ENCODE measurements at regions not wholly inside any gene's neighbourhood (a gene's known extent, or its start where the extent isn't known, plus 50 kb on each side); places are given as distances from the start of the nearest gene placed in this dataset.
"Not testable (repeated sequence)": the region's sequence is repeated elsewhere in the genome, so short reads cannot be mapped to it uniquely, and the experiment has no call there.

DNA sequence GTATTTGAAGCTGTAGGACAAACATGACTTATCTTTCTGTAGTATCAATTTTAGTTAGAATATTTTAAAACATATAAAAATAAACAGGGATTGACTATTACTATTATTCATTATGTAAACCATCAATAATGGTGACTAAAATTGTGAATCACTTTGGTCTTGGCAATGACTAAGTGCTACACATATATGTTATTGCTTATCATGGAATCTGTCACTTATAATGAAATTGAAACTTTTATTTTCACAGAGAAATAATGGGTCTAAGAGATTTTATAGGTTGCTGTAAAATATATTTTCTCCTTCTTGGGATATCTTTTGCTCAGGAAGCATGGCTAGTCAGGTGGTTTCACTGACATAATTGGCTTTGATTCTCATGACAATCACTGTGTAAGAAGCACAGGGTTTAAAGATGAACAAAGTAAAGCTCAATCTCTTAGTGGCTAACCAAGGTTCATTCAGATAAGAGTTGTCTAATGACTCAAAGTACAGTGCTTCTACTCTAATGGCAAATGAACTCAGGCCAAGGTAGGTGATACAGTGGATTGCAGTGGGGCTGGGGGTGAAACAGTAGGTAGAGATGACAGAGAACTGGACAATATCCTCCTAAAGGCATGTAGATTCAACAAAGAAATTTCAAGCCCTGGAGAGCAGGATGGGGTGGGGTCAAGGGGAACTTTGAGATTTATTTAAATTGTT lies 98.6 kb upstream of the FANCL start:
- H3K4me3 ChIP-seq (ENCODE audit: low read length) = no peak overlapping the region
- TF ChIP-seq, protein P1, sequence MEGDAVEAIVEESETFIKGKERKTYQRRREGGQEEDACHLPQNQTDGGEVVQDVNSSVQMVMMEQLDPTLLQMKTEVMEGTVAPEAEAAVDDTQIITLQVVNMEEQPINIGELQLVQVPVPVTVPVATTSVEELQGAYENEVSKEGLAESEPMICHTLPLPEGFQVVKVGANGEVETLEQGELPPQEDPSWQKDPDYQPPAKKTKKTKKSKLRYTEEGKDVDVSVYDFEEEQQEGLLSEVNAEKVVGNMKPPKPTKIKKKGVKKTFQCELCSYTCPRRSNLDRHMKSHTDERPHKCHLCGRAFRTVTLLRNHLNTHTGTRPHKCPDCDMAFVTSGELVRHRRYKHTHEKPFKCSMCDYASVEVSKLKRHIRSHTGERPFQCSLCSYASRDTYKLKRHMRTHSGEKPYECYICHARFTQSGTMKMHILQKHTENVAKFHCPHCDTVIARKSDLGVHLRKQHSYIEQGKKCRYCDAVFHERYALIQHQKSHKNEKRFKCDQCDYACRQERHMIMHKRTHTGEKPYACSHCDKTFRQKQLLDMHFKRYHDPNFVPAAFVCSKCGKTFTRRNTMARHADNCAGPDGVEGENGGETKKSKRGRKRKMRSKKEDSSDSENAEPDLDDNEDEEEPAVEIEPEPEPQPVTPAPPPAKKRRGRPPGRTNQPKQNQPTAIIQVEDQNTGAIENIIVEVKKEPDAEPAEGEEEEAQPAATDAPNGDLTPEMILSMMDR (conservative IDR thresholded peaks at IDR 0.05) = no peak
- no peaks in the 10 kb centered on the region for H3K4me1 ChIP-seq (ENCODE audit: control insufficient read depth, insufficient read depth, low read length)
- no peak overlapping the region for H3K27ac ChIP-seq (ENCODE audit: low read depth, low read length)
- Mint-ChIP-seq H3K27ac (no peak overlapping the region), H3K4me1 (peaks cover 2% of the 10 kb centered on the region), H3K4me3 (no peak overlapping the region), H3K27me3 (ENCODE audit: insufficient read depth) (no peaks in the 10 kb centered on the region), H3K36me3 (ENCODE audit: low read depth) (no peaks in the 10 kb centered on the region), H3K9me3 (no peaks in the 10 kb centered on the region)
- H3K9ac ChIP-seq (ENCODE audit: extremely low read depth, low read length, poor library complexity, severe bottlenecking) = no peak overlapping the region
- H3K27me3 ChIP-seq (ENCODE audit: control insufficient read depth, insufficient read depth, low read length, poor library complexity, severe bottlenecking) = no peaks in the 10 kb centered on the region
- H3K36me3 ChIP-seq (ENCODE audit: control insufficient read depth, insufficient read depth, low read length) = no peaks in the 10 kb centered on the region
- no peak for DNase-seq
- H3K9me3 ChIP-seq (ENCODE audit: control insufficient read depth, low read length) = no peaks in the 10 kb centered on the region

DNA sequence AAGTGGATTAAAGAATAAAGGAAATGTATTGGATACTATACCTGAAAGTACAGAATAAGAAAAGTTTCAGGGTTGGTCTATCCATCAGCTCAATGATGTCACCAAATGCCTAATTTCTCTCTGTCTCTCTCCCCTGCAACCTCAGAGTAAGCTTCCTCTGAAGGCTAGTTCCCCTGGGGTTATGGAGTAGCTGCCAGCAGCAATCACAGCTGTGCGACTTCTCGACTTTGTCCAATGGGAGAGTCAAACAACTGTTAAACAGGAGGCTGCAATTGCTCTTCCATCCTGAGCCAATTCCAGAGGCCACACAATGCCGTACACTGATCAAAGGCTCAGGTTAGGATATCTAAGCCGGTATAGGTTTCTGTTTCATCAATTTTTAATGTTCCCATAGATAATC lies 95.3 kb upstream of the FANCL start:
- 89 to 93% methylated on average over 2 to 4 of the region's 4 CpGs for WGBS, 2 experiments (ENCODE audit: insufficient coverage in 1 of 2, insufficient read length in 1 of 2)
- Histone ChIP-seq H3K36me3 (ENCODE audit: control insufficient read depth, insufficient read depth, low read length) (no peaks in the 10 kb centered on the region), H3K9ac (ENCODE audit: extremely low read depth, low read length, poor library complexity, severe bottlenecking) (no peak overlapping the region), H3K9me3 (ENCODE audit: control insufficient read depth, low read length) (no peaks in the 10 kb centered on the region), H3K27ac (ENCODE audit: low read depth, low read length) (no peak overlapping the region), H3K4me3 (ENCODE audit: low read length) (no peak overlapping the region), H3K27me3 (ENCODE audit: control insufficient read depth, insufficient read depth, low read length, poor library complexity, severe bottlenecking) (no peaks in the 10 kb centered on the region), H3K4me1 (ENCODE audit: control insufficient read depth, insufficient read depth, low read length) (no peaks in the 10 kb centered on the region)
- no peak for DNase-seq
- Mint-ChIP-seq H3K9me3 (no peaks in the 10 kb centered on the region), H3K4me1 (peaks cover 2% of the 10 kb centered on the region), H3K27me3 (ENCODE audit: insufficient read depth) (no peaks in the 10 kb centered on the region), H3K27ac (no peak overlapping the region), H3K36me3 (ENCODE audit: low read depth) (no peaks in the 10 kb centered on the region), H3K4me3 (no peak overlapping the region)
- TF ChIP-seq, protein P1 (conservative IDR thresholded peaks at IDR 0.05) = no peak

DNA sequence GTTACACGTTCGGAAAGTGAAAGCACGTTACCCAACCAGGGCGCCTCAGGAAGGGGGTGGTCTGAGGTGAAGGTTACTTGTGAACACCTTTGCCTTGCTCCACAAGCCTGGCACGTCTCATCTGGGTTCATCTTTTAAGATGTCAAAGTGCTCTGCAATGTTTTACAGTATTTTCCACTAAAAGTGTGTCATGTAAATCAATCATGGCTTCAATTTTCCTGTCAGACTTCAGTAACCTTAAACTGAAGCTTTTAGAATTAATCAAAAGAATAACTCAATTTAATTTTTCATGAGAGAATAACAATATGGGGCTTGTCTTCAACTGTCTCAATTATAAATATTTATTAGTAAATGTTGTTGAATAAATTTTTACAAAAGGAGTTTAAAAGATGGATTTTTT lies 93.3 kb upstream of the FANCL start:
- H3K9me3 Mint-ChIP-seq = no peaks in the 10 kb centered on the region
- no peak for DNase-seq
- WGBS, 2 experiments (ENCODE audit: insufficient coverage in 1 of 2, insufficient read length in 1 of 2) = 96% methylated on average over 5 of the region's 5 CpGs; no CpG with 5 or more reads in 1 of the 2 experiments

DNA sequence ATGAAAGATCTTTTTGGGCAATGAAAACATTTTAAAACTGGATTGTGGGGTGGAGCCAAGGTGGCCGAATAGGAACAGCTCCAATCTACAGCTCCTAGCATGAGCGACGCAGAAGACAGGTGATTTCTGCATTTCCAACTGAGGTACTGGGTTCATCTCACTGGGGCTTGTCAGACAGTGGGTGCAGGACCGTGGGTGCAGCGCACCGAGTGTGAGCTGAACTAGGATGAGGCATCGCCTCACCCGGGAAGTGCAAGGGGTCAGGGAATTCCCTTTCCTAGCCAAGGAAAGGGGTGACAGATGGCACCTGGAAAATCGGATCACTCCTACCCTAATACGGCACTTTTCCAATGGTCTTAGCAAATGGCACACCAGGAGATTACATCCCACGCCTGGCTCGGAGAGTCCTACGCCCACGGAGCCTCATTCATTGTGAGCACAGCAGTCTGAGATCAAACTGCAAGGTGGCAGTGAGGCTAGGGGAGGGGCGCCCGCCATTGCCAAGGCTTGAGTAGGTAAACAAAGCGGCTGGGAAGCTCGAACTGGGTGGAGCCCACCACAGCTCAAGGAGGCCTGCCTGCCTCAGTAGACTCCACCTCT lies 84.3 kb upstream of the FANCL start:
- not testable (repeated sequence) for H3K27me3 Mint-ChIP-seq (ENCODE audit: insufficient read depth); H3K27ac ChIP-seq (ENCODE audit: low read depth, low read length); H3K9me3 ChIP-seq (ENCODE audit: control insufficient read depth, low read length); H3K4me1 Mint-ChIP-seq; H3K36me3 Mint-ChIP-seq (ENCODE audit: low read depth); H3K4me3 ChIP-seq (ENCODE audit: low read length); H3K27ac Mint-ChIP-seq; H3K4me1 ChIP-seq (ENCODE audit: control insufficient read depth, insufficient read depth, low read length); H3K4me3 Mint-ChIP-seq; H3K27me3 ChIP-seq (ENCODE audit: control insufficient read depth, insufficient read depth, low read length, poor library complexity, severe bottlenecking); H3K9ac ChIP-seq (ENCODE audit: extremely low read depth, low read length, poor library complexity, severe bottlenecking); H3K36me3 ChIP-seq (ENCODE audit: control insufficient read depth, insufficient read depth, low read length); DNase-seq
- 90 to 91% methylated on average over 11 to 18 of the region's 18 CpGs for WGBS, 2 experiments (ENCODE audit: insufficient coverage in 1 of 2, insufficient read length in 1 of 2)
- H3K9me3 Mint-ChIP-seq = peaks cover 23% of the 10 kb centered on the region

More for the DNA sequence above, 93.3 kb upstream of the FANCL start:
- Histone ChIP-seq H3K4me1 (ENCODE audit: control insufficient read depth, insufficient read depth, low read length) (no peaks in the 10 kb centered on the region), H3K4me3 (ENCODE audit: low read length) (no peak overlapping the region), H3K9ac (ENCODE audit: extremely low read depth, low read length, poor library complexity, severe bottlenecking) (no peak overlapping the region), H3K27ac (ENCODE audit: low read depth, low read length) (no peak overlapping the region), H3K9me3 (ENCODE audit: control insufficient read depth, low read length) (no peaks in the 10 kb centered on the region), H3K27me3 (ENCODE audit: control insufficient read depth, insufficient read depth, low read length, poor library complexity, severe bottlenecking) (no peaks in the 10 kb centered on the region), H3K36me3 (ENCODE audit: control insufficient read depth, insufficient read depth, low read length) (no peaks in the 10 kb centered on the region)
- Mint-ChIP-seq H3K4me3 (no peak overlapping the region), H3K36me3 (ENCODE audit: low read depth) (no peaks in the 10 kb centered on the region), H3K27me3 (ENCODE audit: insufficient read depth) (no peaks in the 10 kb centered on the region), H3K27ac (no peak overlapping the region), H3K4me1 (peaks cover 2% of the 10 kb centered on the region)
- TF ChIP-seq, protein P1 (conservative IDR thresholded peaks at IDR 0.05) = no peak

All from endodermal cell (in vitro differentiated cells).